PC-9 (cell line): ENCODE measurements at regions not wholly inside any gene's neighbourhood (a gene's known extent, or its start where the extent isn't known, plus 50 kb on each side); places are given as distances from the start of the nearest gene placed in this dataset.

Experiments
- BruUV-seq: library from RNA; stranded (reverse); fragments of 400-500 nt; replicated peaks from 2 replicates; lab custom pipeline; 2021; lab: Mats Ljungman, UMichigan
- CTCF ChIA-PET: fragments of 300-600 bp; sonication (Branson Sonifier 250); formaldehyde crosslinking; loops from one replicate; lab custom pipeline; 2022; ENCODE audit warnings: antibody characterized with exemption; lab: Charles Lee
- POLR2A ChIA-PET: fragments of 300-600 bp; sonication (Branson Sonifier 250); formaldehyde crosslinking; loops from one replicate; lab custom pipeline; 2022; ENCODE audit warnings: antibody characterized with exemption; ENCODE audit not compliant: unreplicated experiment; lab: Charles Lee
- DNase-seq, 2 experiments: peaks; one replicate each; pipeline versions ENCODE4 v3.0.0 to v3.0.0-alpha.2; 2015 to 2022; ENCODE audit warnings: mixed read lengths in 1 of 2
- H2AFZ ChIP-seq: fragments of 200-600 bp; sonication (generic); 2 replicates; pipeline ENCODE4 v1.8.1; 2017; ENCODE audit warnings: antibody characterized with exemption
- H3F3A ChIP-seq: fragments of 200-600 bp; sonication (generic); 2 replicates; pipeline ENCODE4 v1.8.1; 2017; ENCODE audit warnings: antibody characterized with exemption, mild to moderate bottlenecking, low read depth; ENCODE audit not compliant: insufficient read depth
- H3K27ac ChIP-seq: fragments of 200-600 bp; sonication (generic); 2 replicates; pipeline ENCODE4 v1.6.1; 2016; ENCODE audit warnings: mixed run types
- H3K27me3 ChIP-seq: fragments of 200-600 bp; sonication (generic); 2 replicates; pipeline ENCODE4 v1.6.1; 2016; ENCODE audit warnings: low read depth, mixed run types; ENCODE audit not compliant: insufficient read depth
- H3K36me3 ChIP-seq: fragments of 200-600 bp; sonication (generic); 2 replicates; pipeline ENCODE4 v1.6.1; 2016; ENCODE audit warnings: low read depth, mixed run types
- H3K4me1 ChIP-seq: fragments of 200-600 bp; sonication (generic); replicated peaks from 2 replicates; pipeline ENCODE4 v1.6.1; 2016; ENCODE audit warnings: mixed run types; ENCODE audit not compliant: insufficient read depth
- H3K4me2 ChIP-seq: fragments of 200-600 bp; sonication (generic); 2 replicates; pipeline ENCODE4 v1.6.1; 2017; ENCODE audit warnings: mixed run types
- H3K4me3 ChIP-seq: fragments of 200-600 bp; sonication (generic); 2 replicates; pipeline ENCODE4 v1.6.1; 2016; ENCODE audit warnings: mixed run types
- H3K79me2 ChIP-seq: fragments of 200-600 bp; sonication (generic); 2 replicates; pipeline ENCODE4 v1.6.1; 2017; ENCODE audit warnings: low read depth, mixed run types
- H3K9me2 ChIP-seq: fragments of 200-600 bp; sonication (generic); 2 replicates; pipeline ENCODE4 v1.8.1; 2017; ENCODE audit warnings: mild to moderate bottlenecking; ENCODE audit not compliant: insufficient read depth
- H3K9me3 ChIP-seq: fragments of 200-600 bp; sonication (generic); 2 replicates; pipeline ENCODE4 v1.8.1; 2016; ENCODE audit warnings: low read depth; ENCODE audit not compliant: insufficient read depth
- H4K20me1 ChIP-seq: fragments of 200-600 bp; sonication (generic); 2 replicates; pipeline ENCODE4 v1.8.1; 2017; ENCODE audit not compliant: insufficient read depth
- EZH2 ChIP-seq: fragments of 200-600 bp; sonication (generic); IDR thresholded peaks from 2 replicates; pipeline ENCODE4 v1.8.0; 2017; ENCODE audit warnings: antibody characterized with exemption, low read depth
- intact Hi-C: fragments of 100-400 bp; cut with micrococcal nuclease; formaldehyde crosslinking; loops from one replicate; pipeline ENCODE4 v1.10.0; 2022; ENCODE audit not compliant: unreplicated experiment
- TF ChIP-seq, protein P1 (sequence below): fragments of 200-600 bp; sonication (generic); conservative IDR thresholded peaks from 2 replicates; pipeline ENCODE4 v1.6.1; 2017; ENCODE audit warnings: mixed run types, antibody characterized with exemption, mild to moderate bottlenecking, moderate library complexity

GRCh38 chr2:76082509-76082908 lies 371.8 kb upstream of the GCFC2 start:
- Histone ChIP-seq H3F3A (no peaks in the 10 kb centered on the region), H2AFZ (no peak overlapping the region; the same call in 1 of the 2 replicates), H3K4me2 (no peak overlapping the region), H3K4me1 (no peaks in the 10 kb centered on the region), H3K79me2 (no peaks in the 10 kb centered on the region), H3K9me2 (no peaks in the 10 kb centered on the region), H3K27ac (no peak overlapping the region), H3K36me3 (no peaks in the 10 kb centered on the region), H4K20me1 (no peaks in the 10 kb centered on the region), H3K4me3 (no peak overlapping the region), H3K9me3 (no peaks in the 10 kb centered on the region), H3K27me3 (no peaks in the 10 kb centered on the region)
- intact Hi-C loops: no loop called here
- POLR2A ChIA-PET: no interaction called here
- CTCF ChIA-PET: no interaction called here
- TF ChIP-seq, protein P1, sequence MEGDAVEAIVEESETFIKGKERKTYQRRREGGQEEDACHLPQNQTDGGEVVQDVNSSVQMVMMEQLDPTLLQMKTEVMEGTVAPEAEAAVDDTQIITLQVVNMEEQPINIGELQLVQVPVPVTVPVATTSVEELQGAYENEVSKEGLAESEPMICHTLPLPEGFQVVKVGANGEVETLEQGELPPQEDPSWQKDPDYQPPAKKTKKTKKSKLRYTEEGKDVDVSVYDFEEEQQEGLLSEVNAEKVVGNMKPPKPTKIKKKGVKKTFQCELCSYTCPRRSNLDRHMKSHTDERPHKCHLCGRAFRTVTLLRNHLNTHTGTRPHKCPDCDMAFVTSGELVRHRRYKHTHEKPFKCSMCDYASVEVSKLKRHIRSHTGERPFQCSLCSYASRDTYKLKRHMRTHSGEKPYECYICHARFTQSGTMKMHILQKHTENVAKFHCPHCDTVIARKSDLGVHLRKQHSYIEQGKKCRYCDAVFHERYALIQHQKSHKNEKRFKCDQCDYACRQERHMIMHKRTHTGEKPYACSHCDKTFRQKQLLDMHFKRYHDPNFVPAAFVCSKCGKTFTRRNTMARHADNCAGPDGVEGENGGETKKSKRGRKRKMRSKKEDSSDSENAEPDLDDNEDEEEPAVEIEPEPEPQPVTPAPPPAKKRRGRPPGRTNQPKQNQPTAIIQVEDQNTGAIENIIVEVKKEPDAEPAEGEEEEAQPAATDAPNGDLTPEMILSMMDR: no peak
- TF ChIP-seq EZH2: no peak
- BruUV-seq: no TSS peak
- DNase-seq: no peak

DNA sequence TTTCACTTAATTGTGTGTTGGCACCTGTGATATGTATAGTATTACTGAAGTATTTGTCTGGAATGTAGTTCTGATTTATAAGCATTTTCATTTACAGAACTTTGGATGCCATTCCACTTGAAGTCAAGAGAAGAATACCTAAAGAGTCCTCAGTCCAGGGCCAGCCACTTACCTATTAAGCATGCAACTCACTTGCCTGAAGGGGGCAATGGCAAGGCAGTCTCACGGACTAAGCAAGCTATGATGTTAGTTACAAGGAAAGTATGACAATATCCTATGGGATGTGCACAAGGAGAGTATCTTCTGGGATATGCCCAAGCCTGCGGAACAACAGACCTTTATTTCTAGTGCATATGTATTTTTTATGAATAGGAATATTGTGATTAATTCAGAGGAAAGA lies 369.4 kb upstream of the GCFC2 start:
- intact Hi-C loops: no loop called here
- Histone ChIP-seq H3K27ac (no peak overlapping the region), H2AFZ (no peak overlapping the region), H3K27me3 (no peaks in the 10 kb centered on the region), H3K4me2 (no peak overlapping the region), H4K20me1 (no peaks in the 10 kb centered on the region), H3K9me3 (no peaks in the 10 kb centered on the region), H3F3A (no peaks in the 10 kb centered on the region), H3K9me2 (no peaks in the 10 kb centered on the region), H3K4me3 (no peak overlapping the region), H3K36me3 (no peaks in the 10 kb centered on the region), H3K4me1 (no peaks in the 10 kb centered on the region), H3K79me2 (no peaks in the 10 kb centered on the region)
- ChIA-PET CTCF (no interaction called here), POLR2A (no interaction called here)
- no peak for DNase-seq
- TF ChIP-seq EZH2: no peak
- TF ChIP-seq, protein P1: no peak
- BruUV-seq: no TSS peak

DNA sequence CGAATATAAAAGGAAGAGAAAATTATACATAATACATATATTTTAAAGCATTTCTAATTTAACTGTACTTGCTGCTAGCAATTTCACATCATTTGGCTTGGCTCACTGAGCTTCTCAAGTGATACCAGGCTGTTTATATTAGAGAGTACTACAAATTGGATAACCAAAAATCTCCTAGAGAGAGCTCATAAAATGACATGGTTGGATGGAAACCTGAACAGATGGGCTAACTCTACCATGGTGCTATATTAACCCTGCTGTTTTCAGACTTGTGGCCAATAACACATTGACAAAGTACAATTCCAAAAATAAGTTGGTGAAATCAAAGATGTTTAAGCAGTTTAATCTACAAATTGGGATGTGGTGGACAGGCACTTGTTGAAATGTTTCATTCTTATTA lies 364.4 kb upstream of the GCFC2 start:
- H3K27me3 ChIP-seq: no peaks in the 10 kb centered on the region
- DNase-seq: no peak
- H3F3A ChIP-seq: no peaks in the 10 kb centered on the region
- no peak overlapping the region for H3K4me3 ChIP-seq
- no peaks in the 10 kb centered on the region for H3K36me3 ChIP-seq
- no peak overlapping the region for H3K4me2 ChIP-seq
- no peak for TF ChIP-seq EZH2
- TF ChIP-seq, protein P1: no peak
- intact Hi-C loops: no loop called here
- no TSS peak for BruUV-seq
- no peak overlapping the region for H3K27ac ChIP-seq
- POLR2A ChIA-PET: no interaction called here
- H3K4me1 ChIP-seq: no peaks in the 10 kb centered on the region
- no peaks in the 10 kb centered on the region for H3K9me3 ChIP-seq
- H3K9me2 ChIP-seq: no peaks in the 10 kb centered on the region
- H3K79me2 ChIP-seq: no peaks in the 10 kb centered on the region
- CTCF ChIA-PET: no interaction called here
- H4K20me1 ChIP-seq: no peaks in the 10 kb centered on the region
- H2AFZ ChIP-seq: no peak overlapping the region
